Chondrocyte (in vitro differentiated cells): ENCODE measurements at regions not wholly inside any gene's neighbourhood (a gene's known extent, or its start where the extent isn't known, plus 50 kb on each side); places are given as distances from the start of the nearest gene placed in this dataset.

Experiments used
- DNase-seq: peaks from one replicate; pipeline ENCODE4 v3.0.0; 2021; ENCODE audit warnings: mixed read lengths, low spot score
- H3K27ac Mint-ChIP-seq: one replicate; pipeline ENCODE4 v1.8.0; 2021; ENCODE audit warnings: mild to moderate bottlenecking, moderate library complexity, mixed read lengths; ENCODE audit not compliant: unreplicated experiment
- H3K27me3 Mint-ChIP-seq: 2 replicates; pipeline ENCODE4 v1.8.0; 2021; ENCODE audit warnings: low read depth, mixed read lengths
- H3K36me3 Mint-ChIP-seq: 2 replicates; pipeline ENCODE4 v1.8.0; 2021; ENCODE audit warnings: low read depth, mixed read lengths
- H3K4me1 Mint-ChIP-seq: 2 replicates; pipeline ENCODE4 v1.8.0; 2021; ENCODE audit warnings: low read depth, mild to moderate bottlenecking, mixed read lengths
- H3K4me3 Mint-ChIP-seq: one replicate; pipeline ENCODE4 v1.8.0; 2021; ENCODE audit warnings: mild to moderate bottlenecking, moderate library complexity, mixed read lengths; ENCODE audit not compliant: unreplicated experiment
- H3K9me3 Mint-ChIP-seq: 2 replicates; pipeline ENCODE4 v1.8.0; 2021; ENCODE audit warnings: low read depth, mixed read lengths
- TF ChIP-seq, protein P1 (sequence below): fragments of 200-600 bp; sonication (generic); IDR thresholded peaks from 2 replicates; pipeline ENCODE4 v1.5.0; 2021; ENCODE audit warnings: antibody characterized with exemption, mild to moderate bottlenecking, moderate library complexity

DNA sequence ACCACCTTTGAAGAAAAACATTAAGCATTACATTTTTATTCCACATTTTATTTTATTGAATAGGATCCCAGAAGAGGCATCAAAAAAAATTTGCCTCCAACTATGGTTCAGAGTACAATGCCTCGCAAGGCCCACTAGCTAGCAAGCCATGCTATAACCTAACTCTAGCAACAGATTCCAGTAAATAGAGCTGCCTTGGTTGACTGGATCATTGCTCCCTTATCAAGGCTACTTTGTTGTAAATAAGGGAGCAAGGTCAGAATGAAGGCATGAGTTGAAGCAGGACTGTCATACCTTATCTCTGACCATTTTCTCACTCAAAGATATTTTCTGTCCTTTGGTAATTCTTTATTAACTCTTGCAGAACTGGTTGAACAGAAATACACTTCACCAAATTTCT is 672.6 kb downstream of the EPHA4 start:
- no peak for DNase-seq
- H3K27ac Mint-ChIP-seq: no peak overlapping the region
- no peaks in the 10 kb centered on the region for H3K9me3 Mint-ChIP-seq
- H3K36me3 Mint-ChIP-seq: no peaks in the 10 kb centered on the region
- no peaks in the 10 kb centered on the region for H3K4me1 Mint-ChIP-seq
- H3K4me3 Mint-ChIP-seq: no peak overlapping the region
- TF ChIP-seq, protein P1, sequence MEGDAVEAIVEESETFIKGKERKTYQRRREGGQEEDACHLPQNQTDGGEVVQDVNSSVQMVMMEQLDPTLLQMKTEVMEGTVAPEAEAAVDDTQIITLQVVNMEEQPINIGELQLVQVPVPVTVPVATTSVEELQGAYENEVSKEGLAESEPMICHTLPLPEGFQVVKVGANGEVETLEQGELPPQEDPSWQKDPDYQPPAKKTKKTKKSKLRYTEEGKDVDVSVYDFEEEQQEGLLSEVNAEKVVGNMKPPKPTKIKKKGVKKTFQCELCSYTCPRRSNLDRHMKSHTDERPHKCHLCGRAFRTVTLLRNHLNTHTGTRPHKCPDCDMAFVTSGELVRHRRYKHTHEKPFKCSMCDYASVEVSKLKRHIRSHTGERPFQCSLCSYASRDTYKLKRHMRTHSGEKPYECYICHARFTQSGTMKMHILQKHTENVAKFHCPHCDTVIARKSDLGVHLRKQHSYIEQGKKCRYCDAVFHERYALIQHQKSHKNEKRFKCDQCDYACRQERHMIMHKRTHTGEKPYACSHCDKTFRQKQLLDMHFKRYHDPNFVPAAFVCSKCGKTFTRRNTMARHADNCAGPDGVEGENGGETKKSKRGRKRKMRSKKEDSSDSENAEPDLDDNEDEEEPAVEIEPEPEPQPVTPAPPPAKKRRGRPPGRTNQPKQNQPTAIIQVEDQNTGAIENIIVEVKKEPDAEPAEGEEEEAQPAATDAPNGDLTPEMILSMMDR: no peak
- no peaks in the 10 kb centered on the region for H3K27me3 Mint-ChIP-seq

DNA sequence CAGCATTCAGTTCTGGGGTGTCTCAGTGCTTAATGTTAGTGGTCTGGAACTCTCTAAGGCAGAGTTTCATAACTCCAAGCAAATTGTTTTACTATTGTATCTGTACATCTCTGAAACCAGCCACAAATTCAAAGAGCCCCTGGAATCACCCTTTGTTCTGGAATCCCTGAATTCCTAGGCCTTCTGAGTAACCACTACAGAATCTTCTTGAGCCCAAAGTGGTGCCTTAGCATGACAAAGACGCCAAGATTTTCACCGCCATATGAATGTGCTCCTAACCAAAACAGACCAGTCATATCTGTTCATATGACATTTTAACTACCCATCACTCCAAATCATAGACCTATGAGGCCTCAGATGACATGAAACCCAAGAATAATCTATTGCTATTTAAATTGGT is 668.1 kb downstream of the EPHA4 start:
- Mint-ChIP-seq H3K4me3 (no peak overlapping the region), H3K27ac (no peak overlapping the region)
- no peak for DNase-seq

GRCh38 chr2:220913384-220913783 is 658.7 kb downstream of the EPHA4 start:
- peaks cover 13% of the 10 kb centered on the region for H3K4me1 Mint-ChIP-seq
- TF ChIP-seq, protein P1: no peak
- DNase-seq: no peak
- no peaks in the 10 kb centered on the region for H3K27me3 Mint-ChIP-seq
- no peak overlapping the region for H3K4me3 Mint-ChIP-seq
- H3K36me3 Mint-ChIP-seq: no peaks in the 10 kb centered on the region
- no peak overlapping the region for H3K27ac Mint-ChIP-seq
- no peaks in the 10 kb centered on the region for H3K9me3 Mint-ChIP-seq

More for the DNA sequence above, 668.1 kb downstream of the EPHA4 start:
- H3K36me3 Mint-ChIP-seq: no peaks in the 10 kb centered on the region
- no peaks in the 10 kb centered on the region for H3K27me3 Mint-ChIP-seq
- TF ChIP-seq, protein P1: no peak
- peaks cover 3% of the 10 kb centered on the region for H3K4me1 Mint-ChIP-seq
- no peaks in the 10 kb centered on the region for H3K9me3 Mint-ChIP-seq

- TF ChIP-seq, protein P1: no peak
- H3K27ac Mint-ChIP-seq: no peak overlapping the region
- peaks cover 13% of the 10 kb centered on the region for H3K4me1 Mint-ChIP-seq
- no peak for DNase-seq
- H3K27me3 Mint-ChIP-seq: no peaks in the 10 kb centered on the region
- no peaks in the 10 kb centered on the region for H3K9me3 Mint-ChIP-seq
- no peak overlapping the region for H3K4me3 Mint-ChIP-seq
- H3K36me3 Mint-ChIP-seq: no peaks in the 10 kb centered on the region
These were observed 656.9 kb downstream of the EPHA4 start for GRCh38 chr2:220915092-220915623.

DNA sequence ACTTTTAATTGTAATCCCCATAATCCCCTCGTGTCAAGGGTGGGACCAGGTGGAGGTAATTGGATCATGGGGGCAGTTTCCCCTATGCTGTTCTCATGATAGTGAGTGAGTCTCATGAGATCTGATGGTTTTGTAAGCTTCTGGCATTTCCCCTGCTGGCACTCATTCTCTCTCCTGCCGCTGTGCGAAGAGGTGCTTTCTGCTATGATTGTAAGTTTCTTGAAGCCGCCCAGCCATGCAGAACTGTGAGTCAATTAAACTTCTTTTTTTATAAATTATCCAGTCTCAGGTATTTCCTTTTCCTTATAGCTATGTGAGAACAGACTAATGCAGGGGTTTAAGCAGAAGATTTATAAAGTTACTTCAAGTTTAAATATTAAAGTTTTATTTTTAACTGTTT is 655.2 kb downstream of the EPHA4 start:
- Mint-ChIP-seq H3K27me3 (no peaks in the 10 kb centered on the region), H3K36me3 (no peaks in the 10 kb centered on the region), H3K4me3 (no peak overlapping the region), H3K4me1 (peaks cover 13% of the 10 kb centered on the region), H3K9me3 (no peaks in the 10 kb centered on the region), H3K27ac (no peak overlapping the region)
- DNase-seq: no peak
- TF ChIP-seq, protein P1: no peak
